SK-N-SH (cell line): ENCODE measurements at regions not wholly inside any gene's neighbourhood (a gene's known extent, or its start where the extent isn't known, plus 50 kb on each side); places are given as distances from the start of the nearest gene placed in this dataset.

Experiments
- CHD2 ChIP-seq: fragments of 150-350 bp; IDR thresholded peaks from 2 replicates; pipeline ENCODE4 v1.6.1; 2018; ENCODE audit warnings: low read length; ENCODE audit not compliant: partially characterized antibody
- ELF1 ChIP-seq: IDR thresholded peaks from 2 replicates; pipeline ENCODE4 v1.4.0; 2012
- EP300 ChIP-seq, 2 experiments: IDR thresholded peaks; 2 replicates each; pipeline versions ENCODE4 v1.4.0 to v1.6.1; 2012; ENCODE audit warnings: borderline replicate concordance in 1 of 2, low read depth in 1 of 2, low read length in 1 of 2
- EZH2phosphoT487 ChIP-seq: fragments of 200-600 bp; sonication (generic); IDR thresholded peaks from 2 replicates; pipeline ENCODE4 v1.6.1; 2017; ENCODE audit warnings: low read depth, mixed run types, mild to moderate bottlenecking, antibody characterized with exemption, moderate library complexity, borderline replicate concordance
- GABPA ChIP-seq: IDR thresholded peaks from 2 replicates; pipeline ENCODE4 v1.4.0; 2012; ENCODE audit warnings: low read depth, mild to moderate bottlenecking
- MXI1 ChIP-seq: IDR thresholded peaks from 2 replicates; pipeline ENCODE4 v1.6.1; 2012; ENCODE audit warnings: mild to moderate bottlenecking, low read depth, low read length, improper control_type of control experiment
- REST ChIP-seq: IDR thresholded peaks from 2 replicates; pipeline ENCODE4 v1.6.1; 2012; ENCODE audit warnings: mild to moderate bottlenecking, low read depth, low read length, moderate library complexity
- RFX5 ChIP-seq: IDR thresholded peaks from 2 replicates; pipeline ENCODE4 v1.6.1; 2012; ENCODE audit warnings: mild to moderate bottlenecking, improper control_type of control experiment, low read length
- RXRA ChIP-seq: IDR thresholded peaks from 2 replicates; pipeline ENCODE4 v1.4.0; 2012; ENCODE audit warnings: low read depth, mild to moderate bottlenecking, borderline replicate concordance
- USF1 ChIP-seq: IDR thresholded peaks from 2 replicates; pipeline ENCODE4 v1.4.0; 2012; ENCODE audit warnings: low read depth, borderline replicate concordance
- YY1 ChIP-seq: IDR thresholded peaks from 2 replicates; pipeline ENCODE4 v1.4.0; 2012; ENCODE audit warnings: low read depth, mild to moderate bottlenecking
- TF ChIP-seq, protein P1 (sequence below): fragments of 200-600 bp; sonication (generic); IDR thresholded peaks from 2 replicates; pipeline ENCODE4 v1.6.1; 2017; ENCODE audit warnings: antibody characterized with exemption, mild to moderate bottlenecking, moderate library complexity
- TF ChIP-seq, protein P2 (sequence below): fragments of 150-350 bp; IDR thresholded peaks from 2 replicates; pipeline ENCODE4 v1.6.1; 2017; ENCODE audit warnings: antibody characterized with exemption, low read length, low read depth, borderline replicate concordance

DNA sequence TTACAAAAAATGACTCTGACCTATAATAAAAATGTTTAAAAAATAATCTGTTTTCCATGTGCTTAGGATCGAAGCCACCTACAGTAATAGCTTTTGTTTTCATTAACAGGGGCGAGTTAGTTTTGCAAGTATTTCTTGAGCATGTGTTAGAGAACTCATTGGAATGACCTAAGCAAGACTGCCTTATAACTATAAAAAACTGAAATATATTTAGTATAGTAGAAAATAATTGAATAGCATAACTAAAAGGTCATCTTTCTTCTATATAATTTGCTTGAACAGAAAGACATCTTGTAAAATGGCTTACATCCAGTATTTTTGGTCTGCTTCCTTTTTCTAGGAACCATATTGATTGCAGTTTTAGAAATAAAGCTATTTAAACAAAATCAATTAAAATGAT lies 241.5 kb upstream of the NRIP1 start:
- TF ChIP-seq EZH2phosphoT487 (no peak), CHD2 (no peak), MXI1 (no peak), ELF1 (no peak), USF1 (no peak), RFX5 (no peak), EP300 (IDR thresholded peaks at IDR 0.05; ENCODE audit: borderline replicate concordance in 1 of 2, low read depth in 1 of 2, low read length in 1 of 2) (no peak), GABPA (no peak), REST (no peak), YY1 (no peak), RXRA (no peak)
- TF ChIP-seq, protein P1, sequence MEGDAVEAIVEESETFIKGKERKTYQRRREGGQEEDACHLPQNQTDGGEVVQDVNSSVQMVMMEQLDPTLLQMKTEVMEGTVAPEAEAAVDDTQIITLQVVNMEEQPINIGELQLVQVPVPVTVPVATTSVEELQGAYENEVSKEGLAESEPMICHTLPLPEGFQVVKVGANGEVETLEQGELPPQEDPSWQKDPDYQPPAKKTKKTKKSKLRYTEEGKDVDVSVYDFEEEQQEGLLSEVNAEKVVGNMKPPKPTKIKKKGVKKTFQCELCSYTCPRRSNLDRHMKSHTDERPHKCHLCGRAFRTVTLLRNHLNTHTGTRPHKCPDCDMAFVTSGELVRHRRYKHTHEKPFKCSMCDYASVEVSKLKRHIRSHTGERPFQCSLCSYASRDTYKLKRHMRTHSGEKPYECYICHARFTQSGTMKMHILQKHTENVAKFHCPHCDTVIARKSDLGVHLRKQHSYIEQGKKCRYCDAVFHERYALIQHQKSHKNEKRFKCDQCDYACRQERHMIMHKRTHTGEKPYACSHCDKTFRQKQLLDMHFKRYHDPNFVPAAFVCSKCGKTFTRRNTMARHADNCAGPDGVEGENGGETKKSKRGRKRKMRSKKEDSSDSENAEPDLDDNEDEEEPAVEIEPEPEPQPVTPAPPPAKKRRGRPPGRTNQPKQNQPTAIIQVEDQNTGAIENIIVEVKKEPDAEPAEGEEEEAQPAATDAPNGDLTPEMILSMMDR, result no peak
- TF ChIP-seq, protein P2, sequence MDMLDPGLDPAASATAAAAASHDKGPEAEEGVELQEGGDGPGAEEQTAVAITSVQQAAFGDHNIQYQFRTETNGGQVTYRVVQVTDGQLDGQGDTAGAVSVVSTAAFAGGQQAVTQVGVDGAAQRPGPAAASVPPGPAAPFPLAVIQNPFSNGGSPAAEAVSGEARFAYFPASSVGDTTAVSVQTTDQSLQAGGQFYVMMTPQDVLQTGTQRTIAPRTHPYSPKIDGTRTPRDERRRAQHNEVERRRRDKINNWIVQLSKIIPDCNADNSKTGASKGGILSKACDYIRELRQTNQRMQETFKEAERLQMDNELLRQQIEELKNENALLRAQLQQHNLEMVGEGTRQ, result no peak
